GM12878 (cell line): ENCODE measurements at regions not wholly inside any gene's neighbourhood (a gene's known extent, or its start where the extent isn't known, plus 50 kb on each side); places are given as distances from the start of the nearest gene placed in this dataset.

Source experiments
- ATAC-seq: fragments of 200-7000 bp; cut with Tn5 transposase; 3 replicates; pipeline ENCODE4 v1.9.1; 2020; ENCODE audit warnings: mild to moderate bottlenecking, moderate library complexity
- BruUV-seq: library from RNA; stranded (reverse); fragments of 400-500 nt; replicated peaks from 2 replicates; lab custom pipeline; 2021; lab: Mats Ljungman, UMichigan
- CTCF ChIA-PET: fragments of 300-600 bp; sonication (Branson Sonifier 250); formaldehyde crosslinking; extraction: SDS; loops from one replicate; lab custom pipeline; 2021; ENCODE audit warnings: inconsistent platforms; lab: Yijun Ruan, JAX
- POLR2A ChIA-PET: fragments of 350-600 bp; formaldehyde crosslinking; extraction: SDS; loops from one replicate; lab custom pipeline; 2021; ENCODE audit warnings: inconsistent platforms; lab: Charles Lee
- RAD21 ChIA-PET: fragments of 300-600 bp; sonication (Branson Sonifier 250); formaldehyde crosslinking; loops from one replicate; lab custom pipeline; 2023; ENCODE audit warnings: antibody characterized with exemption; ENCODE audit not compliant: unreplicated experiment; lab: Charles Lee
- SMC1A ChIA-PET: fragments of 300-600 bp; sonication (Branson Sonifier 250); formaldehyde crosslinking; loops from one replicate; lab custom pipeline; 2023; ENCODE audit not compliant: unreplicated experiment, uncharacterized antibody; lab: Charles Lee
- DNase-seq: peaks from one replicate; pipeline ENCODE4 v3.0.0-alpha.2; 2011; ENCODE audit warnings: low read depth, low spot score
- FAIRE-seq: peaks from 3 replicates; lab custom pipeline; 2011; peaks lifted over from hg19 to GRCh38; lab: Jason Lieb, UNC
- H2AFZ ChIP-seq: 2 replicates; pipeline ENCODE4 v1.6.0; 2011; ENCODE audit warnings: low read depth, low read length, control low read depth; ENCODE audit not compliant: control insufficient read depth
- H3K27ac ChIP-seq: 2 replicates; pipeline ENCODE4 v1.5.1; 2011; ENCODE audit warnings: control low read depth; ENCODE audit not compliant: control insufficient read depth, insufficient read depth
- H3K27me3 ChIP-seq, 2 experiments: replicated peaks in 1 of 2; 2 replicates each; pipeline versions ENCODE4 v1.6.0 to v1.6.1; 2011; ENCODE audit warnings: low read length in 1 of 2; ENCODE audit not compliant: control insufficient read depth in 2 of 2, insufficient read depth in 2 of 2
- H3K36me3 ChIP-seq, 2 experiments: 2 replicates each; pipeline ENCODE4 v1.5.1; 2011; ENCODE audit warnings: low read length in 1 of 2; ENCODE audit not compliant: control insufficient read depth in 2 of 2, insufficient read depth in 2 of 2
- H3K4me1 ChIP-seq: 2 replicates; pipeline ENCODE4 v1.6.1; 2011; ENCODE audit warnings: mild to moderate bottlenecking, low read length, moderate library complexity, mixed read lengths; ENCODE audit not compliant: control insufficient read depth, insufficient read depth
- H3K4me2 ChIP-seq: 2 replicates; pipeline ENCODE4 v1.6.0; 2011; ENCODE audit warnings: control low read depth; ENCODE audit not compliant: control insufficient read depth, insufficient read depth
- H3K4me3 ChIP-seq: fragments of 200-600 bp; sonication (generic); 2 replicates; pipeline ENCODE4 v1.5.1; 2016
- H3K79me2 ChIP-seq: 2 replicates; pipeline ENCODE4 v1.6.0; 2011; ENCODE audit warnings: low read length; ENCODE audit not compliant: control insufficient read depth, insufficient read depth
- H3K9ac ChIP-seq: 2 replicates; pipeline ENCODE4 v1.8.0; 2011; ENCODE audit warnings: low read length, control low read depth, mixed read lengths; ENCODE audit not compliant: control insufficient read depth, insufficient read depth
- H3K9me3 ChIP-seq: replicated peaks from 3 replicates; pipeline ENCODE4 v1.5.1; 2011; ENCODE audit warnings: mild to moderate bottlenecking, low read length; ENCODE audit not compliant: control insufficient read depth, insufficient read depth
- H4K20me1 ChIP-seq: 2 replicates; pipeline ENCODE4 v1.6.0; 2011; ENCODE audit not compliant: control insufficient read depth, insufficient read depth
- CBX3 ChIP-seq: fragments of 200-600 bp; sonication (generic); IDR thresholded peaks from 2 replicates; pipeline ENCODE4 v1.6.1; 2016; ENCODE audit warnings: low read depth, borderline replicate concordance
- KLF5 ChIP-seq: fragments of 450-650 bp; IDR thresholded peaks from 2 replicates; pipeline ENCODE4 v1.6.1; 2014; ENCODE audit warnings: mild to moderate bottlenecking; ENCODE audit not compliant: partially characterized antibody
- NFYB ChIP-seq: IDR thresholded peaks from 2 replicates; pipeline ENCODE4 v1.6.1; 2011; ENCODE audit warnings: low read depth, mild to moderate bottlenecking, low read length, improper control_type of control experiment, moderate library complexity; ENCODE audit not compliant: insufficient read depth
- NRF1 ChIP-seq: conservative IDR thresholded peaks from 2 replicates; pipeline ENCODE4 v1.6.1; 2011; ENCODE audit warnings: mild to moderate bottlenecking, low read depth, low read length, improper control_type of control experiment
- PAX5 ChIP-seq: IDR thresholded peaks from 2 replicates; pipeline ENCODE4 v1.6.1; 2011; ENCODE audit warnings: low read depth, low read length, borderline replicate concordance
- PML ChIP-seq: IDR thresholded peaks from 2 replicates; pipeline ENCODE4 v1.6.1; 2012; ENCODE audit warnings: low read length, inconsistent platforms
- POLR2A ChIP-seq: IDR thresholded peaks from 2 replicates; pipeline ENCODE4 v1.6.1; 2011; ENCODE audit warnings: low read depth, mild to moderate bottlenecking, low read length
- TARDBP ChIP-seq: IDR thresholded peaks from 2 replicates; pipeline ENCODE4 v1.6.1; 2016; ENCODE audit warnings: borderline replicate concordance
- ZNF24 ChIP-seq: fragments of 450-650 bp; IDR thresholded peaks from 2 replicates; pipeline ENCODE4 v1.6.1; 2017; ENCODE audit warnings: antibody characterized with exemption, mild to moderate bottlenecking
- ZNF592 ChIP-seq: fragments of 450-650 bp; IDR thresholded peaks from 2 replicates; pipeline ENCODE4 v1.6.1; 2017; ENCODE audit warnings: mild to moderate bottlenecking, moderate library complexity
- WGBS: methylation state at CpG from one replicate; pipeline ENCODE4 v1.1.6; 2016; ENCODE audit warnings: low lambda C conversion rate; ENCODE audit not compliant: insufficient replicate concordance, insufficient coverage; ENCODE audit errors: missing lambda C conversion rate; 5-methylcytosine and 5-hydroxymethylcytosine counted together
- in situ Hi-C: fragments of 300-500 bp; cut with MboI; formaldehyde crosslinking; loops from 9 replicates; pipeline ENCODE4 v1.14.3; 2018; ENCODE audit warnings: mixed read lengths
- intact Hi-C: fragments of 100-400 bp; cut with micrococcal nuclease; formaldehyde crosslinking; loops from one replicate; pipeline ENCODE4 v1.14.2; 2022; ENCODE audit not compliant: unreplicated experiment

- no peak for TF ChIP-seq PAX5
- no peak for TF ChIP-seq NFYB
- H3K27me3 ChIP-seq: no peaks in the 10 kb centered on the region
- intact Hi-C loops (no loop called here), in situ Hi-C loops (no loop called here)
- CTCF ChIA-PET: no interaction called here
- FAIRE-seq: no peak
- SMC1A ChIA-PET: interaction anchor here (0.5 kb wide), 1 partner anchor 172 kb away, joined by 3 read pairs; no protein-coding TSS in a partner anchor
- no peak for DNase-seq
- no peaks in the 10 kb centered on the region for H4K20me1 ChIP-seq
- RAD21 ChIA-PET: no interaction called here
- no peak overlapping the region for H3K4me2 ChIP-seq
- H3K36me3 ChIP-seq: no peaks in the 10 kb centered on the region
- H3K9ac ChIP-seq: no peak overlapping the region
- POLR2A ChIA-PET: no interaction called here
- no peak overlapping the region for H3K4me3 ChIP-seq
- no peak overlapping the region for H2AFZ ChIP-seq
- H3K27ac ChIP-seq: no peak overlapping the region
- H3K4me1 ChIP-seq: no peaks in the 10 kb centered on the region
- H3K9me3 ChIP-seq: no peaks in the 10 kb centered on the region
- no peaks in the 10 kb centered on the region for H3K79me2 ChIP-seq
- BruUV-seq: no TSS peak
- no peak for ATAC-seq
Observed at GRCh38 chr5:44740660-44741059, 68.1 kb upstream of the MRPS30 start.

DNA sequence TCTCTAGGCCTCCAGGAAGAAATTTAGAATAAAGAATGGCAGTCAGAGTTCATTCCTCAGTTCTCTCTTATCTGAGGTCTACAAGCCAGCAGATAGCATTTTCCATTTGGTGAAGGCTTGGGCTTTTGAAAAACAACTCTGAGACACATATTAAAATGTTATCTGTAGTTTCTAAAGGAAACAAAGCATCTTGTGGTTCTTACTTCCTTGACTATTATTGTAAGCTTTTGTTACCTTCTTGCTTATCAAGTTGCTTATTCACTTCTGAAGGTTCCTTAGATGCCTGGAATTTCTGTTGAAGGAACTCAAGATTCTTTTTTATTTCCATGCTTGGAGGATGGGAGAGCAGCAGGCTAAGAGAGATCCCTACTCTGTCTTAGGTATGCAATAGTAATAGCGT lies 79.2 kb upstream of the MRPS30 start:
- in situ Hi-C loops: no loop called here
- Histone ChIP-seq H3K4me2 (no peak overlapping the region), H3K27ac (no peak overlapping the region)
- POLR2A ChIA-PET: no interaction called here
- TF ChIP-seq ZNF592: no peak
- no peak for TF ChIP-seq TARDBP
- TF ChIP-seq POLR2A: no peak
- no peak for TF ChIP-seq PML
- no peak for TF ChIP-seq ZNF24
- no peak for TF ChIP-seq KLF5
- no peak for TF ChIP-seq NRF1
- no peak for TF ChIP-seq CBX3
- TF ChIP-seq, all 136 proteins: peak for 0
- Histone ChIP-seq H4K20me1 (no peaks in the 10 kb centered on the region), H3K4me1 (no peaks in the 10 kb centered on the region), H3K79me2 (no peaks in the 10 kb centered on the region), H3K9ac (no peak overlapping the region), H2AFZ (no peak overlapping the region), H3K36me3 (no peaks in the 10 kb centered on the region), H3K9me3 (no peaks in the 10 kb centered on the region), H3K4me3 (no peak overlapping the region), H3K27me3 (no peaks in the 10 kb centered on the region)
- DNase-seq (no peak), ATAC-seq (no peak), FAIRE-seq (no peak)
- ChIA-PET RAD21 (no interaction called here), SMC1A (no interaction called here), CTCF (no interaction called here)
- intact Hi-C loops: no loop called here
- no TSS peak for BruUV-seq
- 26% methylated on average over 1 of the region's 1 CpG for WGBS
